K562 (cell line): ENCODE measurements at regions not wholly inside any gene's neighbourhood (a gene's known extent, or its start where the extent isn't known, plus 50 kb on each side); places are given as distances from the start of the nearest gene placed in this dataset.

ENCODE experiments used
- ATAC-seq: fragments of 200-7000 bp; cut with Tn5 transposase; 3 replicates; pipeline ENCODE4 v1.9.1; 2020; ENCODE audit warnings: moderate library complexity
- BruUV-seq: library from RNA; stranded (reverse); fragments of 400-500 nt; replicated peaks from 2 replicates; lab custom pipeline; 2021; lab: Mats Ljungman, UMichigan
- CTCF ChIA-PET: fragments of 300-600 bp; formaldehyde crosslinking; extraction: SDS; loops from one replicate; lab custom pipeline; 2021; ENCODE audit warnings: low intra/inter-chr PET ratio; lab: Yijun Ruan, JAX
- POLR2A ChIA-PET: fragments of 300-600, 350-650 bp; sonication (Branson Sonifier 250); formaldehyde crosslinking; extraction: SDS; loops from one replicate; lab custom pipeline; 2021; ENCODE audit warnings: antibody characterized with exemption, inconsistent platforms; lab: Yijun Ruan, JAX
- DNase-seq, 4 experiments: peaks; one replicate each; pipeline versions ENCODE4 v3.0.0 to v3.0.0-alpha.2; 2011 to 2018; ENCODE audit warnings: low spot score in 3 of 4, mixed read lengths in 3 of 4; ENCODE audit errors: extremely low read depth in 1 of 4
- FAIRE-seq: peaks from 2 replicates; lab custom pipeline; 2011; peaks lifted over from hg19 to GRCh38; lab: Jason Lieb, UNC
- H2AFZ ChIP-seq: 2 replicates; pipeline ENCODE4 v1.6.0; 2011; ENCODE audit warnings: low read depth, low read length, control low read depth, inconsistent platforms
- H3K27ac ChIP-seq: fragments of 200-600 bp; 3 replicates; pipeline ENCODE4 v1.8.0; 2011; ENCODE audit warnings: low read depth, mild to moderate bottlenecking, control low read depth, inconsistent platforms, low read length, moderate library complexity, mixed read lengths; ENCODE audit errors: extremely low read depth
- H3K27me3 ChIP-seq, 2 experiments: fragments of 300-600 bp in 1 of 2; 2 replicates in 1 of 2; 3 replicates in 1 of 2; pipeline versions ENCODE4 v1.6.0 to v1.8.0; 2011; ENCODE audit warnings: inconsistent platforms in 2 of 2, low read length in 2 of 2, mild to moderate bottlenecking in 1 of 2, mixed read lengths in 1 of 2, moderate library complexity in 1 of 2; ENCODE audit not compliant: control insufficient read depth in 2 of 2, insufficient read depth in 2 of 2
- H3K36me3 ChIP-seq: fragments of 300-600 bp; 3 replicates; pipeline ENCODE4 v1.8.0; 2011; ENCODE audit warnings: mild to moderate bottlenecking, low read length, inconsistent platforms; ENCODE audit not compliant: control insufficient read depth, insufficient read depth
- H3K4me1 ChIP-seq, 2 experiments: fragments of 200-600 bp in 1 of 2; replicated peaks in 1 of 2; 2 replicates in 1 of 2; 3 replicates in 1 of 2; pipeline versions ENCODE4 v1.5.1 to v1.8.0; 2011; ENCODE audit warnings: inconsistent platforms in 2 of 2, low read length in 2 of 2, mild to moderate bottlenecking in 1 of 2, mixed read lengths in 1 of 2, moderate library complexity in 1 of 2; ENCODE audit not compliant: control insufficient read depth in 2 of 2, insufficient read depth in 2 of 2
- H3K4me2 ChIP-seq: 2 replicates; pipeline ENCODE4 v1.6.1; 2011; ENCODE audit warnings: low read length, control low read depth, inconsistent platforms, mixed read lengths; ENCODE audit not compliant: insufficient read depth
- H3K4me3 ChIP-seq: fragments of 200-600 bp; sonication (generic), shearing (Covaris generic); 2 replicates; pipeline ENCODE4 v1.5.1; 2016; ENCODE audit warnings: control low read depth, inconsistent platforms
- H3K79me2 ChIP-seq: fragments of 200-600 bp; 3 replicates; pipeline ENCODE4 v1.8.0; 2011; ENCODE audit warnings: low read length, inconsistent platforms; ENCODE audit not compliant: control insufficient read depth, insufficient read depth
- H3K9ac ChIP-seq, 2 experiments: 2 replicates each; pipeline versions ENCODE4 v1.6.0 to v1.6.1; 2011; ENCODE audit warnings: low read depth in 2 of 2, low read length in 2 of 2, control low read depth in 1 of 2, inconsistent platforms in 1 of 2, mild to moderate bottlenecking in 1 of 2, mixed read lengths in 1 of 2; ENCODE audit not compliant: insufficient read depth in 1 of 2
- H3K9me1 ChIP-seq: one replicate; pipeline ENCODE4 v1.6.0; 2011; ENCODE audit warnings: inconsistent platforms, mild to moderate bottlenecking, low read length, moderate library complexity; ENCODE audit not compliant: control insufficient read depth, insufficient read depth
- H3K9me3 ChIP-seq: replicated peaks from 2 replicates; pipeline ENCODE4 v1.5.1; 2011; ENCODE audit warnings: low read depth, low read length, inconsistent platforms; ENCODE audit not compliant: control insufficient read depth, insufficient read depth
- H4K20me1 ChIP-seq: replicated peaks from 2 replicates; pipeline ENCODE4 v1.6.1; 2011; ENCODE audit warnings: low read length, inconsistent platforms, mixed read lengths; ENCODE audit not compliant: control insufficient read depth, insufficient read depth
- POLR2A ChIP-seq: fragments of 450-650 bp; conservative IDR thresholded peaks from 2 replicates; pipeline ENCODE4 v1.6.1; 2016
- SOX6 ChIP-seq: fragments of 450-650 bp; IDR thresholded peaks from 2 replicates; pipeline ENCODE4 v1.6.1; 2014; ENCODE audit warnings: mild to moderate bottlenecking
- WGBS: fragments of 100-300 bp; shearing (Covaris generic); methylation state at CpG from one replicate; pipeline ENCODE4 v1.1.6; 2016; ENCODE audit warnings: low coverage, mixed read lengths; ENCODE audit not compliant: insufficient coverage; ENCODE audit errors: missing lambda C conversion rate; 5-methylcytosine and 5-hydroxymethylcytosine counted together
- in situ Hi-C: fragments of 300-500 bp; cut with MboI; formaldehyde crosslinking; loops from 4 replicates; pipeline ENCODE4 v1.15.0; 2018; ENCODE audit warnings: inconsistent platforms, mixed read lengths
- intact Hi-C: fragments of 100-400 bp; cut with micrococcal nuclease; formaldehyde crosslinking; loops from 2 replicates; pipeline ENCODE4 v1.14.2; 2022
- TF ChIP-seq, protein P1 (sequence below): fragments of 450-650 bp; formaldehyde crosslinking; IDR thresholded peaks from 2 replicates; pipeline ENCODE4 v1.4.0; 2022; ENCODE audit warnings: missing genetic modification characterization

DNA sequence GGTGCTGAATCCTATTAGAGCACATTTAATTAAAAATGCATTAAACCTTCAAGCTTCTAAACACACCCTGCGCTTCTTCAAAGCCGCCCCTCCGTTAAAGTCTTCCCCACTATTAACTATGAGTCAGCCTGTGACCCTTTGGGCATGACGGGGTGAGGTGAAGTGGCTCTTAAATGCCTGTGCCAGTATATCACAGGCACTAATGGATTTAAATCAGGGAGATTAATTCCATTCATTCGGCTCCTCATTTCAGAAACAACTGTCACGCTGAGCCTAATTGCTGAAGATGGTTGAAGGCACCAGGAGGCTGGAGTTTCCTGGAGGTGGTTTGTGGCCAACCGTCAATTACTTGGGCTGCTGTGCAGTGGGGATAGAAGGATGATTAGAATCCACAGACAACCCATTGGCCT lies 192.6 kb upstream of the MSX2 start:
- no peaks in the 10 kb centered on the region for H3K36me3 ChIP-seq
- TF ChIP-seq SOX6 (no peak), POLR2A (no peak)
- TF ChIP-seq, protein P1, sequence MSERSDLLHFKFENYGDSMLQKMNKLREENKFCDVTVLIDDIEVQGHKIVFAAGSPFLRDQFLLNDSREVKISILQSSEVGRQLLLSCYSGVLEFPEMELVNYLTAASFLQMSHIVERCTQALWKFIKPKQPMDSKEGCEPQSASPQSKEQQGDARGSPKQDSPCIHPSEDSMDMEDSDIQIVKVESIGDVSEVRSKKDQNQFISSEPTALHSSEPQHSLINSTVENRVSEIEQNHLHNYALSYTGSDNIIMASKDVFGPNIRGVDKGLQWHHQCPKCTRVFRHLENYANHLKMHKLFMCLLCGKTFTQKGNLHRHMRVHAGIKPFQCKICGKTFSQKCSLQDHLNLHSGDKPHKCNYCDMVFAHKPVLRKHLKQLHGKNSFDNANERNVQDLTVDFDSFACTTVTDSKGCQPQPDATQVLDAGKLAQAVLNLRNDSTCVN (CRISPR knock-in tag), result no peak
- H3K9me3 ChIP-seq, result no peaks in the 10 kb centered on the region
- ChIA-PET CTCF (no interaction called here), POLR2A (no interaction called here)
- WGBS, result 69% methylated on average over 7 of the region's 7 CpGs
- ATAC-seq, result no peak
- no peaks in the 10 kb centered on the region for H3K9me1 ChIP-seq
- in situ Hi-C loops (no loop called here), intact Hi-C loops (no loop called here)
- no peaks in the 10 kb centered on the region for H3K79me2 ChIP-seq
- H3K9ac ChIP-seq, result no peak overlapping the region; a peak in 1 of 4 replicates
- no peaks in the 10 kb centered on the region for H4K20me1 ChIP-seq
- BruUV-seq, result no TSS peak
- peaks cover 0 to 25% of the 10 kb centered on the region in 2 experiments; a peak in 4 of 5 replicates for H3K4me1 ChIP-seq
- no peak for DNase-seq
- peak overlapping the region; percentile 75 for H3K27ac ChIP-seq
- peak overlapping the region; percentile 89 for H2AFZ ChIP-seq
- H3K4me2 ChIP-seq, result peak overlapping the region; percentile 65; the same call in 1 of the 2 replicates
- no peak overlapping the region for H3K4me3 ChIP-seq
- FAIRE-seq, result no peak
- H3K27me3 ChIP-seq, result no peaks in the 10 kb centered on the region; a peak in 1 of 5 replicates
